ENCODE measurements at regions not wholly inside any gene's neighbourhood (a gene's known extent, or its start where the extent isn't known, plus 50 kb on each side); places are given as distances from the start of the nearest gene placed in this dataset.

GRCh38 chr10:121232494-121232893 lies 365.8 kb downstream of the FGFR2 start:
- no peak for DNase-seq

GRCh38 chr10:121235692-121236091 lies 362.6 kb downstream of the FGFR2 start:
- DNase-seq: no peak

GRCh38 chr10:121236621-121237020 lies 361.6 kb downstream of the FGFR2 start:
- DNase-seq: no peak

GRCh38 chr10:121237718-121238117 lies 360.5 kb downstream of the FGFR2 start:
- DNase-seq: no peak

GRCh38 chr10:121240011-121240410 lies 358.2 kb downstream of the FGFR2 start:
- no peak for DNase-seq

GRCh38 chr10:121240556-121240955 lies 357.7 kb downstream of the FGFR2 start:
- no peak for DNase-seq

DNA sequence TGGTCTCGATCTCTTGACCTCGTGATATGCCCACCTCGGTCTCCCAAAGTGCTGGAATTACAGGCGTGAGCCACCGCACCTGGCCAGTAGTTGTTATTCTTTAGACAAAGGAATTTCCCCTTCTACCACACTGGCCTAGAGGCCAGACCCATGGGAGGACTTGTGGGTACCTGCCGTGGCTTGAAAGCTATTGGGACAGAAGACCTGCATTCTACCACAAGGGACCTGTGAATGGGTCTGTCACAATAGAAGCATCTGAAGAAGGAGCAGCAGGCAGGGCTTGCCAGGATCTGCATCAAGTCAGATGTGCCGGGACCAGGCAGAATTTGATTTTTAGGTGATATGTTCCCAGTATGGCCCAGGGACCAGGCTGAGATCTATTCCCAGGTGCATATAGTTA lies 356.9 kb downstream of the FGFR2 start:
- no peak for DNase-seq

DNA sequence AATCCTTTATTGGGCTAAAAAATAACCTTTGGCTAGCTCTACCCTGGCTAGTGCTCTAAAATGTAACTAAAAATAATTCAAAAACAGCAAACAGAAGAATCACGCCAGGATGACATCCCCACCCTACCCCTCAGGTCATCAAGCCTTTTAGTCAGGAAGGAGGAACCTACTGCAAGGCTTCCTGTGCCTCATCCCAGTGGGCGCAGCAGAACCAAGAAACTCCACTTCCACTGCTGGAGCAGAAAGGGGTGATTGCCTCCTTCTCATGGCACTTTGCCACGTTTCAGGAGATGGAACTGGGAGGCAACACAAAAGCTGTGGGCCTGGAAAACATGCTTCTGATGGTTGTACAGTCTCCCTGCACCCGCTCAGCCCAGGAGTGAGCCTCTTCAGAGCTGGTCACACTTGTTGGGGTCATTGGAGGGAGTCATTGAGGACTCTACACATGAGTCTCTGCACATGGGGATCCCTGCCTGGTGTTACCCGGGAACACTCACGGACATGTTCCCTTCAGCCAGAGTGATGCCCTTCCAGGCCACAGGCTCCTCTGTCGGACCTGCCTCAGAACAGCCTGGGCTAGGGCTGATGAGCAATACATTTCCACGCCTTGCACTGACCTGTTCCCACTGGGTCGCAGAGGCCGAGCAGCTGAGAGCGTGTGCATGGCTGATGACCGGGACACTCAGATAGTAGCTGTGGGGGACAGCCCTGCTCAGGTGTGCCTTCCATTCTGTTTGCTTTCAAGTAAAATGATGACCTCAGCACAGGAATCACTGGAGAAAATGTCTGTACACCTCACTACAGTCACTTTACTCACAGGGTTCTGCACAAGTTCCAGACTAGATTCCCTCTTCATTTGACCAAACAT lies 355.3 kb downstream of the FGFR2 start:
- no peak for DNase-seq

DNA sequence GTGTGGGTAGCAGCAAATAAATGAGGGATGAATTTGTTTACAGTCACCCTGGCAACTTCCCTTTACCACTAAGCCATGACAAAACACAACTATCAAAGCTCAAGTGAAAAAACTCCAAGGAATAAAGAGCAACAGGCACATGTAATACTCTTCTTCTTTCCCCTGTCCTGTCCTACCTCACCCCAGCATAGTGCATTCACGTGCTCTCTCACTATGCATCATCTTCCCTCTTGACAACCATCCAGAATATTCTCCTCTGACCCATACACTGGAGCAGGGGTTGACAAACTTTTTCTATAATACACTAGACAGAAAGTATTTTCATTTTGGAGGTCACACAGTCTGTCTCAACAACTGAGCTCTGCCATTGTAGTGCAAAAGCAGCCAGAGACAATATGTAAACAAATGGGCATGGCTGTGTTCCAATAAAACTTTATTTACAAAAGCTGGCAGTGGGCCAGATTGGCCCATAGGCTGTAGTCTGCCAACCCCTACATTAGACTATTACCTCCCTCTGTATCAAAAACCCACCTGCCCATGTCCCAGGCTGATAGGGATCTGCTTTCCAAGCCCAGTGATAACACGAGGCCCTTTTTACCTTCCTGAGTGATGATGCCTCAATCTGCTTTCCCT lies 354.5 kb downstream of the FGFR2 start:
- DNase-seq: no peak

GRCh38 chr10:121244818-121245217 lies 353.4 kb downstream of the FGFR2 start:
- DNase-seq: no peak

DNA sequence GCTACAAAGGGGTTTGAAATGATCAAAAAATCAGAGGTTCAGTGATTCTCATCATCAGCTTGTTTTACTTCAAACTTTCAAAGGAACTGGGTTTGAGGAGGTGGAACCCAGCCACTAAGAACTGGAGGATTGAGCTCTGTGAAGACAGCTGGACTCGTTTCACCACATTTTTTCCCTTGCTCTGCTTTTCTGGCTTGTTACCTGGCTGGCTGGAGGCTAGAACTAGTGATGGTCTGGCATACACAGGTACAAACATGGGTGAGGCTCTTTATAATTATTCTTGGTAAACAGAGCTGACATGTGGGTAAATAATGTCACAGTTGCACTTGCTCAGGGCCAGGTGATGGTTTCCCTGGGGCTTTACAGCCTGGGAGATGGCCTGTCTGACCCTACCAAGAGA lies 352.5 kb downstream of the FGFR2 start:
- DNase-seq: no peak

GRCh38 chr10:121248266-121248665 lies 350.0 kb downstream of the FGFR2 start:
- no peak for DNase-seq

GRCh38 chr10:121250995-121251764 lies 347.1 kb downstream of the FGFR2 start:
- no peak for DNase-seq

DNA sequence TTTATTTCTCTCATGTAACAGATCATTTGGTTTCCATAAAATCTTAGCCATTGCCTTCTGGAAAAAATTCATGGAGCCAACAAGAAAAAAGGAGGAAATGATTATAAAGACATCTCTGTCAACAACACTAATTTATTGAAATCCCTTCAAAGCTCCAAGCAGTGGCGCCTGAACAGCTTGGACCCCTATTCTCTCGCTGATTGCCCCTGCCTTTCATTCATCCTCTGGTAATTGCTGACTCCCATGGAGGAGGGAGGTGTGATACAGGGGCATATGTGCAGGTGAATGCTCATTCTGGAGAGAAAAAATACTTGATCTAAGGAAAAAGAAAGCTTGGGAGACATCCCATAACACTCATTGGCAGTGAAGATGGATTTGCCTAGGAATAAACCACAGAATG lies 345.5 kb downstream of the FGFR2 start:
- no peak for DNase-seq

GRCh38 chr10:121260377-121260776 lies 337.9 kb downstream of the FGFR2 start:
- DNase-seq: no peak

DNA sequence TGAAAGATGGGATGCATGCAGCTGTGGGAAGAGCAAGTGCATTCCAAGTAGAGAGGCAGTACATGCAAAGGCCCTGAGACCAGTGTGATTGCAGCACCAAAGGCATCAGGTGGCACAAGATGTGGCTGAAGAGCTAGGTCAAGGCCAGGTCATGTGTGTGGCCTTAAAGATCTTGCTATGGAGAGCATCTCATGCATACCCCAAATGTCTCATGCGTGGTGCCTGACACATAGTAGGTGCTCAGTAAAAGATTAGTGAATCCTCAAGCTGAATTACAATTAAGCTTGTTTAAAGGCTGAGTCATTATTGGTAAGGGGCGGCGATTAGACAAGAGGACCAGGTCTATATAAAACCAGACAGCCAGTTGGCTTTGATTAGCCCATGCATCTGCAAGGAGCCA lies 336.6 kb downstream of the FGFR2 start:
- no peak for DNase-seq

- no peak for DNase-seq
Measured at GRCh38 chr10:121262774-121263430, 335.3 kb downstream of the FGFR2 start.

DNA sequence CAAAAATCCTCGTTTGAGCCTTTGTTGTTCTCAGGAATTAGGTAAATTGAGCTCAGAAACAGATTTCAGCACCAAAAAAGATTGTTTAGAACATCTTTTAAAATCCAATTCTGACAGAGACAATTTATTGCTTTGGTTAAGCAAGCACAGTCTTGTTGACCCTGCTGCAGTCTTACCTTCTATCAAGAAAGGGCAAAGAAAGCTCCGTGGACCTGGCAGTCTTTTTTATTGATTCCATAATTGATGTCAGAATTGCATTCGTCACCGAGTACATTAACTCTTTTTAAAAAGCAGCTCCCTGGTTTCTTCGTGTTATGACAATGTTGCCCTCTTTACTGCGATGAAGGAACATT lies 334.8 kb downstream of the FGFR2 start:
- no peak for DNase-seq

DNA sequence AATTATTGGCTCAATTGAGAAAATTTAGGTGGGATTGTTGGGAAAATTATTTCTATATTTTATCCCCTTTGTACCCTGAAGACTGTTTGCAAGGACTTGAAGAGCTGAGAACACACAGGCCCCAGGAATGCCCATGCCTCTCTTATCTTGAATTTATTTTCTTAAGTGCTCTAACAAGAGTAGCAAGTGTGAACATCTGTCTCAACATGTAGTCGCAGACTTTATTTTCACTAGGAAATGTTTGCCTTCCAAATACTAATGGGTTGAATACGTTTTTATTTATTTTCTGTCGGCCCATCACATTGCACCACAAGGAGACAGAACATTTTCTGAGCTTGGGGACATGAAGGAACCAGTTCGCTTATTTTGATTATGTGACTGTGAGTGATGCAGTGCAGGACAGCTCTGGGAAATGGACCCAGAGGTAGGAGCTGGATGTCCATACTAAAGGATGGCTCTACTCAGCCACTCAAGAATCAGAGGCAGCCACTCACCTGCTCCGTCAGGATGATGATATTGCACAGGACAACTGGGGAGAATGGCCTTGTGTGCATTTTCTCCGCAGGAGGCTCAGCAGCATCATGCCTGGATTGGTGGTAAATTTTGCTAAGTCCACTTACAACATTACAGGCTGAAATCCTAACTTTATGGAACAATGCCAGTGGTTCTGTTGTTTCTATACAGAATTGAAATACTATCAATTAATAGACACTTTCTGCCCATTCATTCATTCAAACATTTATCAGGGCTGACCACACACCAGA lies 332.7 kb downstream of the FGFR2 start:
- DNase-seq: no peak

- DNase-seq: no peak
Measured at GRCh38 chr10:121266370-121266769, 331.9 kb downstream of the FGFR2 start.
